Thymus (tissue), 11 donors: ENCODE measurements at regions not wholly inside any gene's neighbourhood (a gene's known extent, or its start where the extent isn't known, plus 50 kb on each side); places are given as distances from the start of the nearest gene placed in this dataset.

Experiments
- DNase-seq, 9 donors: peaks; one replicate each; pipeline ENCODE4 v3.0.0-alpha.2; 2013; ENCODE audit warnings: low spot score in 9 of 9, low read depth in 6 of 9, missing footprints in 1 of 9
- H3K27ac ChIP-seq, 2 donors: one replicate each; pipeline ENCODE4 v1.5.1; 2013; ENCODE audit warnings: control low read depth in 1 of 2, low read depth in 1 of 2, low read length in 1 of 2, mild to moderate bottlenecking in 1 of 2, moderate library complexity in 1 of 2
- H3K27me3 ChIP-seq, 2 donors: one replicate each; pipeline ENCODE4 v1.5.1; 2013; ENCODE audit warnings: low read length in 1 of 2; ENCODE audit not compliant: control insufficient read depth in 2 of 2, insufficient read depth in 1 of 2
- H3K36me3 ChIP-seq, 2 donors: one replicate each; pipeline ENCODE4 v1.5.1; 2013; ENCODE audit warnings: low read length in 1 of 2, mild to moderate bottlenecking in 1 of 2, moderate library complexity in 1 of 2; ENCODE audit not compliant: control insufficient read depth in 2 of 2, insufficient read depth in 2 of 2
- H3K4me1 ChIP-seq, 2 donors: one replicate each; pipeline ENCODE4 v1.5.1; 2013; ENCODE audit warnings: low read length in 2 of 2; ENCODE audit not compliant: control insufficient read depth in 2 of 2, insufficient read depth in 2 of 2
- H3K4me3 ChIP-seq, 2 donors: one replicate each; pipeline ENCODE4 v1.5.1; 2013; ENCODE audit warnings: low read length in 2 of 2, control low read depth in 1 of 2, mild to moderate bottlenecking in 1 of 2
- H3K9me3 ChIP-seq, 2 donors: one replicate each; pipeline ENCODE4 v1.5.1; 2013; ENCODE audit warnings: low read length in 1 of 2, mild to moderate bottlenecking in 1 of 2; ENCODE audit not compliant: control insufficient read depth in 2 of 2, insufficient read depth in 1 of 2
- WGBS: extraction: QIAGEN DNeasy Blood & Tissue Kit; methylation state at CpG from one replicate; pipeline ENCODE4 v1.1.7; 2013; 5-methylcytosine and 5-hydroxymethylcytosine counted together
- donor health status: healthy.

- 48% methylated on average over 8 of the region's 8 CpGs for WGBS
- no peaks in the 10 kb centered on the region for H3K9me3 ChIP-seq
- peak in 4 of 9 donors; percentile 12 to 26 (median 17) for DNase-seq
- H3K27me3 ChIP-seq = no peaks in the 10 kb centered on the region
- no peak overlapping the region for H3K4me3 ChIP-seq
- no peaks in the 10 kb centered on the region for H3K4me1 ChIP-seq
- H3K27ac ChIP-seq = no peak overlapping the region
- H3K36me3 ChIP-seq = no peaks in the 10 kb centered on the region
Measured at GRCh38 chr20:39195582-39196021, 233.5 kb downstream of the DHX35 start.

GRCh38 chr20:39190666-39191570 is 228.8 kb downstream of the DHX35 start:
- Histone ChIP-seq H3K4me3 (no peak overlapping the region), H3K36me3 (no peaks in the 10 kb centered on the region), H3K9me3 (no peaks in the 10 kb centered on the region), H3K27ac (no peak overlapping the region), H3K27me3 (no peaks in the 10 kb centered on the region), H3K4me1 (no peaks in the 10 kb centered on the region)
- 88% methylated on average over 12 of the region's 12 CpGs for WGBS
- DNase-seq = no peak

- H3K9me3 ChIP-seq = no peaks in the 10 kb centered on the region
- no peaks in the 10 kb centered on the region for H3K4me1 ChIP-seq
- DNase-seq = no peak
- no peaks in the 10 kb centered on the region for H3K36me3 ChIP-seq
- no peaks in the 10 kb centered on the region for H3K27me3 ChIP-seq
- H3K27ac ChIP-seq = no peak overlapping the region
- no peak overlapping the region for H3K4me3 ChIP-seq
Measured at GRCh38 chr20:39188266-39188765, 226.2 kb downstream of the DHX35 start.

GRCh38 chr20:39181490-39181889 is 219.3 kb downstream of the DHX35 start:
- Histone ChIP-seq H3K9me3 (no peaks in the 10 kb centered on the region), H3K4me1 (no peaks in the 10 kb centered on the region), H3K27me3 (no peaks in the 10 kb centered on the region), H3K4me3 (no peak overlapping the region), H3K27ac (no peak overlapping the region), H3K36me3 (no peaks in the 10 kb centered on the region)
- WGBS = 74% methylated on average over 2 of the region's 2 CpGs
- DNase-seq = no peak

GRCh38 chr20:39176457-39176856 is 214.3 kb downstream of the DHX35 start:
- Histone ChIP-seq H3K27me3 (no peaks in the 10 kb centered on the region), H3K4me1 (no peaks in the 10 kb centered on the region), H3K4me3 (no peak overlapping the region), H3K27ac (no peak overlapping the region), H3K36me3 (no peaks in the 10 kb centered on the region), H3K9me3 (no peaks in the 10 kb centered on the region)
- no peak for DNase-seq
- WGBS = 93% methylated on average over 2 of the region's 2 CpGs

GRCh38 chr20:39170896-39171463 is 208.8 kb downstream of the DHX35 start:
- no peaks in the 10 kb centered on the region for H3K36me3 ChIP-seq
- 95% methylated on average over 2 of the region's 2 CpGs for WGBS
- no peaks in the 10 kb centered on the region for H3K4me1 ChIP-seq
- H3K4me3 ChIP-seq = no peak overlapping the region
- H3K9me3 ChIP-seq = no peaks in the 10 kb centered on the region
- no peak overlapping the region for H3K27ac ChIP-seq
- DNase-seq = no peak
- H3K27me3 ChIP-seq = no peaks in the 10 kb centered on the region

GRCh38 chr20:39165099-39165498 is 203.0 kb downstream of the DHX35 start:
- no peaks in the 10 kb centered on the region for H3K27me3 ChIP-seq
- no peak for DNase-seq
- H3K36me3 ChIP-seq = no peaks in the 10 kb centered on the region
- WGBS = 93% methylated on average over 6 of the region's 6 CpGs
- no peaks in the 10 kb centered on the region for H3K9me3 ChIP-seq
- no peak overlapping the region for H3K4me3 ChIP-seq
- no peak overlapping the region for H3K27ac ChIP-seq
- no peaks in the 10 kb centered on the region for H3K4me1 ChIP-seq

GRCh38 chr20:39164642-39165041 is 202.5 kb downstream of the DHX35 start:
- H3K27me3 ChIP-seq = no peaks in the 10 kb centered on the region
- 66% methylated on average over 2 of the region's 2 CpGs for WGBS
- H3K9me3 ChIP-seq = no peaks in the 10 kb centered on the region
- no peak overlapping the region for H3K4me3 ChIP-seq
- no peaks in the 10 kb centered on the region for H3K4me1 ChIP-seq
- no peaks in the 10 kb centered on the region for H3K36me3 ChIP-seq
- DNase-seq = no peak
- no peak overlapping the region for H3K27ac ChIP-seq

GRCh38 chr20:39163993-39164392 is 201.8 kb downstream of the DHX35 start:
- Histone ChIP-seq H3K36me3 (no peaks in the 10 kb centered on the region), H3K27ac (no peak overlapping the region), H3K4me3 (no peak overlapping the region), H3K4me1 (no peaks in the 10 kb centered on the region), H3K9me3 (no peaks in the 10 kb centered on the region), H3K27me3 (no peaks in the 10 kb centered on the region)
- 92% methylated on average over 1 of the region's 1 CpG for whole genome bisulfite sequencing
- no peak for DNase-seq
